ENCODE measurements at regions not wholly inside any gene's neighbourhood (a gene's known extent, or its start where the extent isn't known, plus 50 kb on each side); places are given as distances from the start of the nearest gene placed in this dataset.
"Not testable (repeated sequence)": the region's sequence is repeated elsewhere in the genome, so short reads cannot be mapped to it uniquely, and the experiment has no call there.

- no peaks in the 10 kb centered on the region for H3K9me3 ChIP-seq
- intact Hi-C loops (cut with DNase I): no loop called here
- H3K4me3 ChIP-seq: no peak overlapping the region
- no peaks in the 10 kb centered on the region for H3K27me3 ChIP-seq
- TF ChIP-seq, protein P1, sequence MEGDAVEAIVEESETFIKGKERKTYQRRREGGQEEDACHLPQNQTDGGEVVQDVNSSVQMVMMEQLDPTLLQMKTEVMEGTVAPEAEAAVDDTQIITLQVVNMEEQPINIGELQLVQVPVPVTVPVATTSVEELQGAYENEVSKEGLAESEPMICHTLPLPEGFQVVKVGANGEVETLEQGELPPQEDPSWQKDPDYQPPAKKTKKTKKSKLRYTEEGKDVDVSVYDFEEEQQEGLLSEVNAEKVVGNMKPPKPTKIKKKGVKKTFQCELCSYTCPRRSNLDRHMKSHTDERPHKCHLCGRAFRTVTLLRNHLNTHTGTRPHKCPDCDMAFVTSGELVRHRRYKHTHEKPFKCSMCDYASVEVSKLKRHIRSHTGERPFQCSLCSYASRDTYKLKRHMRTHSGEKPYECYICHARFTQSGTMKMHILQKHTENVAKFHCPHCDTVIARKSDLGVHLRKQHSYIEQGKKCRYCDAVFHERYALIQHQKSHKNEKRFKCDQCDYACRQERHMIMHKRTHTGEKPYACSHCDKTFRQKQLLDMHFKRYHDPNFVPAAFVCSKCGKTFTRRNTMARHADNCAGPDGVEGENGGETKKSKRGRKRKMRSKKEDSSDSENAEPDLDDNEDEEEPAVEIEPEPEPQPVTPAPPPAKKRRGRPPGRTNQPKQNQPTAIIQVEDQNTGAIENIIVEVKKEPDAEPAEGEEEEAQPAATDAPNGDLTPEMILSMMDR (IDR thresholded peaks at IDR 0.05): no peak
- no peaks in the 10 kb centered on the region for H3K36me3 ChIP-seq
- no peaks in the 10 kb centered on the region for H3K4me1 ChIP-seq
- DNase-seq: no peak
- H3K27ac ChIP-seq: no peak overlapping the region
- no peak for ATAC-seq
These were observed 102.7 kb upstream of the G2E3 start for GRCh38 chr14:30456296-30456695.

DNA sequence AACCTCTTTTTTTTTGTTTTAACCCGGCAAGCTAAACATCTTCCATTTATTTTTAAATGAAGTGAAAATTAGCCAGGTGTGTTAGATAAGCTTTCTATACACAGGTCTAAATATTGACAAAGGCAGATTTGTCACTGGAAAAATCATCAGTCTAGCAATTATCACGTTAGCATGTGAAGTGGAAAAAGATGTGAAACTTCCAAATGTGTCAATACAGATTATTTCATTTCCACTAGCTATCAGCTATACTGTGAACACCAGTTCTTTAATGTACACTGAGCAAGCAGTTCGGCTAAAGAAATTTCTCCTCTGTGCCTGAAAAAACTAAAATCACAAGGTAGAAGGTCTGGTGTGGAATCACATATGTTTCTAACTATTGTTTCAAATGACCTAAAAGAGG, 96.6 kb upstream of the G2E3 start:
- ATAC-seq: no peak
- TF ChIP-seq, protein P1 (IDR thresholded peaks at IDR 0.05): no peak

GRCh38 chr14:30464481-30464880, 94.5 kb upstream of the G2E3 start:
- Histone ChIP-seq H3K4me1 (no peaks in the 10 kb centered on the region), H3K36me3 (no peaks in the 10 kb centered on the region), H3K4me3 (no peak overlapping the region), H3K27ac (no peak overlapping the region), H3K27me3 (no peaks in the 10 kb centered on the region), H3K9me3 (no peaks in the 10 kb centered on the region)
- DNase-seq (no peak), ATAC-seq (no peak)
- TF ChIP-seq, protein P1 (IDR thresholded peaks at IDR 0.05): no peak
- intact Hi-C loops (cut with DNase I): no loop called here

More for the DNA sequence above, 96.6 kb upstream of the G2E3 start:
- no peaks in the 10 kb centered on the region for H3K36me3 ChIP-seq
- DNase-seq: no peak
- H3K27ac ChIP-seq: no peak overlapping the region
- no peak overlapping the region for H3K4me3 ChIP-seq
- no peaks in the 10 kb centered on the region for H3K4me1 ChIP-seq
- intact Hi-C loops (cut with DNase I): no loop called here
- H3K27me3 ChIP-seq: no peaks in the 10 kb centered on the region
- H3K9me3 ChIP-seq: no peaks in the 10 kb centered on the region

DNA sequence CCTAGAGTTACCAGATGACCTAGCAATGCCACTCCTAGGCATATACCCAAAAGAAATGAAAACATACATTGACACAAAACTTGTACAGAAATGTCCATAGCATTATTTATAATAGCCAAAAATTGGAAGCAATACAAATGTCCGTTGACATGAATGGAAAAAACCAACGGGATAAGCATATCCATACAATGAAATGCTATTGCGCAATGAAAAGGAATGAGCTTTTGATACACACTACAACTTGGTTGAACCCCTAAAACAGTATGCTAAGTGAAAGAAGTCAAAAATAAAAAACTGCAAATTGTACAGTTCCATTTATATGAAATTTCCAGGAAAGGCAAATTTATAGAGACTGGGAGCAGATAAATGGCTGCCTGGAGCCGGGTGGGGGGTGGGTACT, 90.6 kb upstream of the G2E3 start:
- H3K4me1 ChIP-seq: no peaks in the 10 kb centered on the region
- no peak overlapping the region for H3K27ac ChIP-seq
- H3K27me3 ChIP-seq: no peaks in the 10 kb centered on the region
- no peak overlapping the region for H3K4me3 ChIP-seq
- no peaks in the 10 kb centered on the region for H3K36me3 ChIP-seq
- no peak for DNase-seq
- TF ChIP-seq, protein P1 (IDR thresholded peaks at IDR 0.05): no peak
- intact Hi-C loops (cut with DNase I): no loop called here
- no peaks in the 10 kb centered on the region for H3K9me3 ChIP-seq
- no peak for ATAC-seq

- ATAC-seq: no peak
These were observed 87.0 kb upstream of the G2E3 start for GRCh38 chr14:30471980-30472379.

DNA sequence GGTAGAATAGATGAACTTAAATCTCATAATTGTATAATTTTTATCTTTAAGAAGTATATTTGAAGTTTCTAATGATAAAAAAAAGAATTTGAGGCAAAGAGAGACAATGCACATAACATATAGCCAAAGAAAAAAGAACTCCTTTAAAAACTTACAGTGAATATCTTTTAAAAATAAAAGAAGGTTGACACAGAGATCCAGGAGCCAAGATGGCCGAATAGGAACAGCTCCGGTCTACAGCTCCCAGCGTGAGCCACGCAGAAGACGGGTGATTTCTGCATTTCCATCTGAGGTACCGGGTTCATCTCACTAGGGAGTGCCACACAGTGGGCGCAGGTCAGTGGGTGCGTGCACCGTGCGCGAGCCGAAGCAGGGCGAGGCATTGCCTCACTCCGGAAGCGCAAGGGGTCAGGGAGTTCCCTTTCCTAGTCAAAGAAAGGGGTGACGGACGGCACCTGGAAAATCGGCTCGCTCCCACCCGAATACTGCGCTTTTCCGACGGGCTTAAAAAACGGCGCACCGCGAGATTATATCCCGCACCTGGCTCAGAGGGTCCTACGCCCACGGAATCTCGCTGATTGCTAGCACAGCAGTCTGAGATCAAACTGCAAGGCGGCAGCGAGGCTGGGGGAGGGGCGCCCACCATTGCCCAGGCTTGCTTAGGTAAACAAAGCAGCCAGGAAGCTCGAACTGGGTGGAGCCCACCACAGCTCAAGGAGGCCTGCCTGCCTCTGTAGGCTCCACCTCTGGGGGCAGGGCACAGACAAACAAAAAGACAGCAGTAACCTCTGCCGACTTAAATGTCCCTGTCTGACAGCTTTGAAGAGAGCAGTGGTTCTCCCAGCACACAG, 84.9 kb upstream of the G2E3 start:
- intact Hi-C loops (cut with DNase I); H3K27ac ChIP-seq: not testable (repeated sequence)

More at GRCh38 chr14:30471980-30472379, 87.0 kb upstream of the G2E3 start:
- TF ChIP-seq, protein P1 (IDR thresholded peaks at IDR 0.05): no peak
- Histone ChIP-seq H3K27ac (no peak overlapping the region), H3K9me3 (no peaks in the 10 kb centered on the region), H3K36me3 (no peaks in the 10 kb centered on the region), H3K4me1 (no peaks in the 10 kb centered on the region), H3K27me3 (no peaks in the 10 kb centered on the region), H3K4me3 (no peak overlapping the region)
- no peak for DNase-seq
- intact Hi-C loops (cut with DNase I): no loop called here

More for the DNA sequence above, 84.9 kb upstream of the G2E3 start:
- H3K4me3 ChIP-seq, H3K4me1 ChIP-seq, H3K27me3 ChIP-seq, H3K9me3 ChIP-seq, H3K36me3 ChIP-seq, ATAC-seq, DNase-seq: not testable (repeated sequence)
